Mesothelial cell of epicardium (in vitro differentiated cells): ENCODE measurements at regions not wholly inside any gene's neighbourhood (a gene's known extent, or its start where the extent isn't known, plus 50 kb on each side); places are given as distances from the start of the nearest gene placed in this dataset.

Experiments used
- DNase-seq, 2 experiments: peaks; one replicate each; pipeline ENCODE4 v3.0.0; 2021; ENCODE audit warnings: low spot score in 2 of 2; ENCODE audit not compliant: unreplicated experiment in 2 of 2
- H3K27ac Mint-ChIP-seq: 2 replicates; pipeline ENCODE4 v1.8.0; 2021; ENCODE audit warnings: mixed read lengths
- H3K27me3 Mint-ChIP-seq: 2 replicates; pipeline ENCODE4 v1.8.0; 2021; ENCODE audit warnings: low read depth, mixed read lengths
- H3K36me3 Mint-ChIP-seq: 2 replicates; pipeline ENCODE4 v1.8.0; 2021; ENCODE audit warnings: mixed read lengths
- H3K4me1 Mint-ChIP-seq: 2 replicates; pipeline ENCODE4 v1.8.0; 2021; ENCODE audit warnings: mixed read lengths
- H3K4me3 Mint-ChIP-seq: 2 replicates; pipeline ENCODE4 v1.8.0; 2021; ENCODE audit warnings: mild to moderate bottlenecking, moderate library complexity, mixed read lengths
- H3K9me3 Mint-ChIP-seq: 2 replicates; pipeline ENCODE4 v1.8.0; 2021; ENCODE audit warnings: mixed read lengths
- TF ChIP-seq, protein P1 (sequence below): fragments of 200-600 bp; sonication (generic); IDR thresholded peaks from one replicate; pipeline ENCODE4 v1.5.0; 2021; ENCODE audit warnings: antibody characterized with exemption; ENCODE audit not compliant: unreplicated experiment

GRCh38 chr5:17991775-17992174, 357.5 kb downstream of the TAF11L14 start:
- Mint-ChIP-seq H3K27me3 (no peaks in the 10 kb centered on the region), H3K4me1 (no peaks in the 10 kb centered on the region), H3K4me3 (no peak overlapping the region), H3K36me3 (no peaks in the 10 kb centered on the region), H3K9me3 (no peaks in the 10 kb centered on the region), H3K27ac (no peak overlapping the region)
- no peak for DNase-seq
- TF ChIP-seq, protein P1, sequence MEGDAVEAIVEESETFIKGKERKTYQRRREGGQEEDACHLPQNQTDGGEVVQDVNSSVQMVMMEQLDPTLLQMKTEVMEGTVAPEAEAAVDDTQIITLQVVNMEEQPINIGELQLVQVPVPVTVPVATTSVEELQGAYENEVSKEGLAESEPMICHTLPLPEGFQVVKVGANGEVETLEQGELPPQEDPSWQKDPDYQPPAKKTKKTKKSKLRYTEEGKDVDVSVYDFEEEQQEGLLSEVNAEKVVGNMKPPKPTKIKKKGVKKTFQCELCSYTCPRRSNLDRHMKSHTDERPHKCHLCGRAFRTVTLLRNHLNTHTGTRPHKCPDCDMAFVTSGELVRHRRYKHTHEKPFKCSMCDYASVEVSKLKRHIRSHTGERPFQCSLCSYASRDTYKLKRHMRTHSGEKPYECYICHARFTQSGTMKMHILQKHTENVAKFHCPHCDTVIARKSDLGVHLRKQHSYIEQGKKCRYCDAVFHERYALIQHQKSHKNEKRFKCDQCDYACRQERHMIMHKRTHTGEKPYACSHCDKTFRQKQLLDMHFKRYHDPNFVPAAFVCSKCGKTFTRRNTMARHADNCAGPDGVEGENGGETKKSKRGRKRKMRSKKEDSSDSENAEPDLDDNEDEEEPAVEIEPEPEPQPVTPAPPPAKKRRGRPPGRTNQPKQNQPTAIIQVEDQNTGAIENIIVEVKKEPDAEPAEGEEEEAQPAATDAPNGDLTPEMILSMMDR, result no peak

DNA sequence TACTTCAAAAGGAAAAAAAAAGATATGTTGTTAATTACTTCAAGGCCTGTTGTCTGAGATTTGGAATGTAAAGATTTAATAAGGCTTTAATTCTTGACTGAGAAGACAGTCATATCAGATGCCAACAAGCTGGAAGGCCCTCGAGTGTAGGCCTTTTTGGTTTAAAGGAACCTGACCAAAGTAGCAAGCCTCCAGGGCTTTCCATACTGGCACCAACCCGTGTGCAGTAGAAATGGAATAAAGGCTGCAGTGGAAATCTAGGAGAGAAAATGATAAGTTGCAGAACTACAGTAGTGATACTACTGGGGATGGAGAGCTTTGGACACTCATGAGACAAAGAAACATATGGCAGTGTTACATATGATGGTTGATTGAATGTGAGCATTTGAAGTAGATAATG, 358.0 kb downstream of the TAF11L14 start:
- H3K4me3 Mint-ChIP-seq, result no peak overlapping the region
- TF ChIP-seq, protein P1, result no peak
- no peaks in the 10 kb centered on the region for H3K9me3 Mint-ChIP-seq
- H3K4me1 Mint-ChIP-seq, result no peaks in the 10 kb centered on the region
- H3K27me3 Mint-ChIP-seq, result no peaks in the 10 kb centered on the region
- DNase-seq, result no peak
- H3K27ac Mint-ChIP-seq, result no peak overlapping the region
- H3K36me3 Mint-ChIP-seq, result no peaks in the 10 kb centered on the region

DNA sequence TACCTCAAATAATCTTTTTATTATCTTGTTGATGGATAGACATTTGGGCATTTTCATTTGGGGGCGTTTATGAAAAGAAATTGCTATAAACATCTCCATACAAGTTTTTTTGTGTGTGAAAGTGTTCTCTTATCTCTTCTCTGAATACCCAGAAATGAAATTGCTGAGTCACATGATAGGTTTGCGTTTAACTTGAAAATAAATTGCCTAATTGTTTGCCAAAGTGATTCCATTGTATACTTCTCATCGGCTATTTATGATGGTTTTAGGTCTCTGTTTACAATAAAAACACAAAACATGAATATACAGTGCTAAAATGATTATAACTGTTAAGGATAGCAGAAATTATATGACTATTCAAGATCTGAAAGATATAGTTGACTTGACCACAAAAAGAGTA, 361.7 kb downstream of the TAF11L14 start:
- no peaks in the 10 kb centered on the region for H3K36me3 Mint-ChIP-seq
- DNase-seq, result no peak
- no peak overlapping the region for H3K27ac Mint-ChIP-seq
- H3K4me3 Mint-ChIP-seq, result no peak overlapping the region
- H3K27me3 Mint-ChIP-seq, result no peaks in the 10 kb centered on the region
- TF ChIP-seq, protein P1, result no peak
- no peaks in the 10 kb centered on the region for H3K9me3 Mint-ChIP-seq
- H3K4me1 Mint-ChIP-seq, result no peaks in the 10 kb centered on the region

DNA sequence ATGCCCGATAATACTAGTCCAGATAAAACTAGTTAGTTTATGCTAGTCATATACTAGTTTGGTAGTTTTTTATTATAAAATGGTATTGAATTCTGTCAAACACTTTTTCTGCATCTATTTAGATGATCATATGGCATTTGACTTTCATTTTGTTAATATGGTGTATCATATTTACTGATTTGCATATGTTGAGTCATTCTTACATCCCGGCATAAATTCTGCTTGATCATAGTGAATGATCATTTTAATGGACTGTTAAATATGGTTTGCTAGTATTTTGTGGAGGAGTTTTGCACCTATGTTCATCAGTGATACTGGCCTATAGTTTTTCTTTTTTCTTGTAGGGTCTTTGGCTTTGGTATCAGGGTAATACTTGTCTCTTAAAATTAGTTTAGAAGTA, 365.6 kb downstream of the TAF11L14 start:
- no peak for DNase-seq
- Mint-ChIP-seq H3K9me3 (no peaks in the 10 kb centered on the region), H3K4me3 (no peak overlapping the region), H3K4me1 (no peaks in the 10 kb centered on the region), H3K27me3 (no peaks in the 10 kb centered on the region), H3K27ac (no peak overlapping the region), H3K36me3 (no peaks in the 10 kb centered on the region)
- TF ChIP-seq, protein P1, result no peak

- Mint-ChIP-seq H3K27ac (no peak overlapping the region), H3K4me1 (no peaks in the 10 kb centered on the region), H3K36me3 (no peaks in the 10 kb centered on the region), H3K9me3 (peaks cover 7% of the 10 kb centered on the region), H3K4me3 (no peak overlapping the region), H3K27me3 (peaks cover 3% of the 10 kb centered on the region)
- no peak for DNase-seq
- TF ChIP-seq, protein P1, result no peak
These were observed 366.5 kb downstream of the TAF11L14 start for GRCh38 chr5:18000744-18001143.

DNA sequence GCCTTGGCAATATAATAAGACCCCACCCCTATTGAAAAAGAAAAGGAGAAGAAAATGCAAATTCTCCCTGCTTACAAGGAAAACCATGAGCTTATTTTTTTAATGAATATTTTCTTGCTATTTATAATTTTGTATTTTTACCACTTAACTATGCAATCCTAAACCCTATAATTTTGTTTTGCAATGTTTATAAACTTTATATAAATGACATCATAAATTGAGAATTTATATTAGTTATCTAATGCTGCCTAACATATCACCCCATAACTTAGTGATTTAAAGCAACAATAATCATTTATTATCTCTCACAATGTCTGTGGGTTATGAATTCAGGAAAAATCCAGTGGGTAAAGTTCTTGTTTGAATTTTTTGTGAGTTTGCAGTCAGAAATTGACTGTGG, 369.1 kb downstream of the TAF11L14 start:
- H3K27ac Mint-ChIP-seq, result no peak overlapping the region
- no peak overlapping the region for H3K4me3 Mint-ChIP-seq
- no peaks in the 10 kb centered on the region for H3K36me3 Mint-ChIP-seq
- H3K9me3 Mint-ChIP-seq, result peaks cover 9% of the 10 kb centered on the region
- TF ChIP-seq, protein P1, result no peak
- H3K27me3 Mint-ChIP-seq, result peaks cover 3% of the 10 kb centered on the region
- DNase-seq, result no peak
- H3K4me1 Mint-ChIP-seq, result no peaks in the 10 kb centered on the region
